ENCODE measurements at regions not wholly inside any gene's neighbourhood (a gene's known extent, or its start where the extent isn't known, plus 50 kb on each side); places are given as distances from the start of the nearest gene placed in this dataset.

GRCh38 chr3:11919390-11919789 is 72.7 kb upstream of the TAMM41 start:
- no peak for DNase-seq (ENCODE audit: low spot score)

GRCh38 chr3:11924518-11924917 is 77.8 kb upstream of the TAMM41 start:
- DNase-seq (ENCODE audit: low spot score), result no peak

- DNase-seq (ENCODE audit: low spot score), result no peak
Measured at GRCh38 chr3:11928381-11928780, 75.8 kb upstream of the SYN2 start.

- no peak for DNase-seq (ENCODE audit: low spot score)
Measured at GRCh38 chr3:11929531-11929930, 74.7 kb upstream of the SYN2 start.

- no peak for DNase-seq (ENCODE audit: low spot score)
Measured at GRCh38 chr3:11930084-11930483, 74.1 kb upstream of the SYN2 start.

GRCh38 chr3:11932636-11933035 is 71.6 kb upstream of the SYN2 start:
- DNase-seq (ENCODE audit: low spot score), result no peak

GRCh38 chr3:11933529-11933928 is 70.7 kb upstream of the SYN2 start:
- DNase-seq (ENCODE audit: low spot score), result no peak

GRCh38 chr3:11944052-11944673 is 60.0 kb upstream of the SYN2 start:
- peak; percentile 73 for DNase-seq (ENCODE audit: low spot score)

GRCh38 chr3:11948331-11948730 is 55.9 kb upstream of the SYN2 start:
- no peak for DNase-seq (ENCODE audit: low spot score)

- DNase-seq (ENCODE audit: low spot score), result no peak
Measured at GRCh38 chr3:11948866-11949265, 55.3 kb upstream of the SYN2 start.

- DNase-seq (ENCODE audit: low spot score), result no peak
Measured at GRCh38 chr3:11949351-11949750, 54.8 kb upstream of the SYN2 start.

- no peak for DNase-seq (ENCODE audit: low spot score)
Measured at GRCh38 chr3:11950576-11950975, 53.6 kb upstream of the SYN2 start.

GRCh38 chr3:11953350-11953749 is 50.8 kb upstream of the SYN2 start:
- no peak for DNase-seq (ENCODE audit: low spot score)

- DNase-seq (ENCODE audit: low spot score), result no peak
Measured at GRCh38 chr3:11953778-11954177, 50.4 kb upstream of the SYN2 start.

- no peak for DNase-seq (ENCODE audit: low spot score)
Measured at GRCh38 chr3:11954312-11954934, 49.8 kb upstream of the SYN2 start.

Data from iPS-NIHi11 (cell line).